Right lobe of liver (tissue), 4 donors: ENCODE measurements at regions not wholly inside any gene's neighbourhood (a gene's known extent, or its start where the extent isn't known, plus 50 kb on each side); places are given as distances from the start of the nearest gene placed in this dataset.
"Not testable (repeated sequence)": the region's sequence is repeated elsewhere in the genome, so short reads cannot be mapped to it uniquely, and the experiment has no call there.

ENCODE experiments used
- CTCF ChIP-seq, 4 donors: fragments of 200-600 bp in 3 of 4; fragments of 450-650 bp in 1 of 4; IDR thresholded peaks; one replicate each; pipeline versions ENCODE4 v1.5.1 to v1.8.0; 2016 to 2022; ENCODE audit warnings: antibody characterized with exemption in 4 of 4, mild to moderate bottlenecking in 2 of 4
- POLR2A ChIP-seq: fragments of 450-650 bp; IDR thresholded peaks from one replicate; pipeline ENCODE4 v1.6.1; 2017; ENCODE audit warnings: antibody characterized with exemption, mild to moderate bottlenecking
- donor health status: DM: no; HTN: no; CAD: no.
- donor health status: DM: no; HTN: no; CAD: no.
- donor health status: DM: no; HTN: yes; CAD: no.

DNA sequence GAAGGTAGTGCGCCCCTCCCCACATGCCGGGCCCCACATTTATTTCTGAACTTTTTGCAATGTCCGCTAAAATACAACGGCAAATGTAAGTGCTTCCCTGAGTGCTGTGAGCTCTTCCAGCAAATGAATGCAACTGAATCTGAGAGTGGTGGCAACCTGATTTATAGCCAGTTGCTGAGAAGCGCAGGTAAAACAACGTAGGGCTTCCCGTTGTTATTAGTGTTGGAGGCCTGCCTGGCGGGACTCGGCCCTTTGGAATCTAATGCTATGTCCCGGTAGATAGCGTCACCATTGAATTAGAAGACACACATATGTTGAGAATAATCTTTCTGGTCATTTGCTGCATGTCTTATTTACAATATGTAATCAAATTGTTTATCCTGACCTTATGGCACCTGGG is 302.7 kb downstream of the CWH43 start:
- TF ChIP-seq POLR2A; CTCF (IDR thresholded peaks at IDR 0.05): not testable (repeated sequence)
